Spleen (tissue), 7 donors: ENCODE measurements at regions not wholly inside any gene's neighbourhood (a gene's known extent, or its start where the extent isn't known, plus 50 kb on each side); places are given as distances from the start of the nearest gene placed in this dataset.

Experiments
- CTCF ChIP-seq, 11 experiments: fragments of 200-600 bp in 7 of 11; fragments of 450-650 bp in 4 of 11; sonication (generic) in 4 of 11; IDR thresholded peaks in 8 of 11; conservative IDR thresholded peaks in 3 of 11; 1 replicate in 7 of 11; 2 replicates in 4 of 11; pipeline versions ENCODE4 v1.4.0 to v1.8.0; 2016 to 2021; ENCODE audit warnings: antibody characterized with exemption in 11 of 11, inconsistent platforms in 4 of 11, mild to moderate bottlenecking in 1 of 11
- POLR2A ChIP-seq, 3 donors: fragments of 450-650 bp; IDR thresholded peaks; one replicate each; pipeline ENCODE4 v1.5.1; 2017; ENCODE audit warnings: antibody characterized with exemption in 3 of 3, mild to moderate bottlenecking in 1 of 3
- POLR2AphosphoS5 ChIP-seq, 3 donors: sonication (generic); formaldehyde crosslinking; IDR thresholded peaks; one replicate each; pipeline ENCODE4 v1.5.1; 2017; ENCODE audit warnings: antibody characterized with exemption in 3 of 3
- donor health status: DM: no; HTN: no; CAD: no; lungs with moderate emphysema.
- donor health status: DM: no; HTN: no; CAD: no.
- donor health status: DM: no; HTN: no; CAD: no.

- no peak for TF ChIP-seq CTCF (IDR thresholded peaks at IDR 0.05 in 8 of 11, conservative IDR thresholded peaks at IDR 0.05 in 3 of 11)
- TF ChIP-seq POLR2A (IDR thresholded peaks at IDR 0.05), result no peak
- TF ChIP-seq POLR2AphosphoS5 (IDR thresholded peaks at IDR 0.05), result no peak
Measured at GRCh38 chr2:60260639-60261296, 292.7 kb downstream of the BCL11A start.
